SU-DHL-6 (cell line): ENCODE measurements at regions not wholly inside any gene's neighbourhood (a gene's known extent, or its start where the extent isn't known, plus 50 kb on each side); places are given as distances from the start of the nearest gene placed in this dataset.

Source experiments
- H2AFZ ChIP-seq: fragments of 200-600 bp; sonication (generic); 2 replicates; pipeline ENCODE4 v1.6.1; 2014; ENCODE audit warnings: low read depth, mild to moderate bottlenecking, moderate library complexity, mixed read lengths, antibody characterized with exemption, low read length; ENCODE audit not compliant: severe bottlenecking
- H3F3A ChIP-seq: fragments of 200-600 bp; shearing (Covaris generic); 2 replicates; pipeline ENCODE4 v1.6.0; 2016; ENCODE audit warnings: antibody characterized with exemption, mild to moderate bottlenecking; ENCODE audit not compliant: insufficient read depth
- H3K27ac ChIP-seq: fragments of 200-600 bp; sonication (generic); 2 replicates; pipeline ENCODE4 v1.5.1; 2016; ENCODE audit warnings: low read depth, mild to moderate bottlenecking, low read length, moderate library complexity, mixed read lengths
- H3K27me3 ChIP-seq: fragments of 200-600 bp; sonication (generic), shearing (Covaris generic); 2 replicates; pipeline ENCODE4 v1.6.0; 2014; ENCODE audit warnings: mild to moderate bottlenecking, low read length
- H3K36me3 ChIP-seq: fragments of 200-600 bp; sonication (generic); 2 replicates; pipeline ENCODE4 v1.6.1; 2014; ENCODE audit warnings: mild to moderate bottlenecking, low read length, mixed read lengths
- H3K4me2 ChIP-seq: fragments of 300-600, 200-600 bp; shearing (Covaris generic), sonication (generic); 2 replicates; pipeline ENCODE4 v1.6.0; 2014; ENCODE audit warnings: low read length, low read depth, mild to moderate bottlenecking; ENCODE audit not compliant: poor library complexity, severe bottlenecking
- H3K4me3 ChIP-seq: fragments of 200-600 bp; sonication (generic); 2 replicates; pipeline ENCODE4 v1.5.1; 2014; ENCODE audit warnings: antibody characterized with exemption, low read length, mild to moderate bottlenecking, mixed read lengths; ENCODE audit not compliant: insufficient read depth, poor library complexity, severe bottlenecking
- H3K79me2 ChIP-seq: fragments of 200-600 bp; sonication (generic); 2 replicates; pipeline ENCODE4 v1.6.1; 2014; ENCODE audit warnings: mild to moderate bottlenecking, low read length, moderate library complexity; ENCODE audit not compliant: insufficient read depth
- H3K9ac ChIP-seq: fragments of 200-600 bp; sonication (generic); 2 replicates; pipeline ENCODE4 v1.7.0; 2014; ENCODE audit warnings: mild to moderate bottlenecking, low read length
- H3K9me2 ChIP-seq: fragments of 200-600 bp; sonication (generic); replicated peaks from 2 replicates; pipeline ENCODE4 v1.6.1; 2014; ENCODE audit warnings: low read length; ENCODE audit not compliant: insufficient read depth
- H3K9me3 ChIP-seq: fragments of 200-600 bp; sonication (generic); 2 replicates; pipeline ENCODE4 v1.6.1; 2014; ENCODE audit warnings: low read length, mixed read lengths; ENCODE audit not compliant: insufficient read depth
- H4K20me1 ChIP-seq: fragments of 200-600 bp; sonication (generic); 2 replicates; pipeline ENCODE4 v1.6.1; 2014; ENCODE audit warnings: low read depth, mild to moderate bottlenecking, antibody characterized with exemption, low read length, moderate library complexity, mixed read lengths
- EZH2phosphoT487 ChIP-seq: fragments of 200-600 bp; sonication (generic), shearing (Covaris generic); conservative IDR thresholded peaks from 2 replicates; pipeline ENCODE4 v1.6.1; 2018; ENCODE audit warnings: mild to moderate bottlenecking, antibody characterized with exemption, low read length, moderate library complexity, mixed read lengths
- TF ChIP-seq, protein P1 (sequence below): fragments of 200-600 bp; sonication (generic); IDR thresholded peaks from one replicate; pipeline ENCODE4 v1.5.1; 2017; ENCODE audit warnings: antibody characterized with exemption, mild to moderate bottlenecking, low read length, moderate library complexity; ENCODE audit not compliant: insufficient read depth, poor library complexity, severe bottlenecking

DNA sequence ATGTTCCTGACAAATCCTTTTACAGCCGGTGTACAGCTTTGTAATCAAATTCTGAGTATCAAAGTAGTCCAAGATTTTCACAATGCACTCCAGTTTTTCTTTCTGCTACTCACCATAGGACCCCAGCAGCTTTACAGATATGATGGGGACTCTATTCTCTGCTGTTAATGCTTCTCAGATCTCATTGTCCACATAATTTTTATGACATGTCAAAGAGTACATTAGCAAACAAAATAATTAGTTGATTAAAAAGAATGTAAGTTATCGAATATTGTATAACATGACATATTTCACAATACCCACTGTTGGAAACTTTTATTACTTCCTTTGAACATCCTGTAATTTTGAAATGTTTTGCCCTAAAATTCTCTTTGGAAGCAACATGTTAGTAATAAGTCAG, 81.4 kb upstream of the KIAA1217 start:
- no peaks in the 10 kb centered on the region for H3K9me2 ChIP-seq
- H3K9me3 ChIP-seq = no peaks in the 10 kb centered on the region
- H3K4me3 ChIP-seq = no peak overlapping the region
- no peak overlapping the region for H3K27ac ChIP-seq
- TF ChIP-seq, protein P1, sequence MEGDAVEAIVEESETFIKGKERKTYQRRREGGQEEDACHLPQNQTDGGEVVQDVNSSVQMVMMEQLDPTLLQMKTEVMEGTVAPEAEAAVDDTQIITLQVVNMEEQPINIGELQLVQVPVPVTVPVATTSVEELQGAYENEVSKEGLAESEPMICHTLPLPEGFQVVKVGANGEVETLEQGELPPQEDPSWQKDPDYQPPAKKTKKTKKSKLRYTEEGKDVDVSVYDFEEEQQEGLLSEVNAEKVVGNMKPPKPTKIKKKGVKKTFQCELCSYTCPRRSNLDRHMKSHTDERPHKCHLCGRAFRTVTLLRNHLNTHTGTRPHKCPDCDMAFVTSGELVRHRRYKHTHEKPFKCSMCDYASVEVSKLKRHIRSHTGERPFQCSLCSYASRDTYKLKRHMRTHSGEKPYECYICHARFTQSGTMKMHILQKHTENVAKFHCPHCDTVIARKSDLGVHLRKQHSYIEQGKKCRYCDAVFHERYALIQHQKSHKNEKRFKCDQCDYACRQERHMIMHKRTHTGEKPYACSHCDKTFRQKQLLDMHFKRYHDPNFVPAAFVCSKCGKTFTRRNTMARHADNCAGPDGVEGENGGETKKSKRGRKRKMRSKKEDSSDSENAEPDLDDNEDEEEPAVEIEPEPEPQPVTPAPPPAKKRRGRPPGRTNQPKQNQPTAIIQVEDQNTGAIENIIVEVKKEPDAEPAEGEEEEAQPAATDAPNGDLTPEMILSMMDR = no peak
- TF ChIP-seq EZH2phosphoT487 = no peak
- H3K4me2 ChIP-seq = no peak overlapping the region
- no peaks in the 10 kb centered on the region for H3K36me3 ChIP-seq
- H4K20me1 ChIP-seq = no peaks in the 10 kb centered on the region
- no peak overlapping the region for H3K9ac ChIP-seq
- H3K79me2 ChIP-seq = no peaks in the 10 kb centered on the region
- H3F3A ChIP-seq = no peaks in the 10 kb centered on the region
- H2AFZ ChIP-seq = no peak overlapping the region
- H3K27me3 ChIP-seq = no peaks in the 10 kb centered on the region

DNA sequence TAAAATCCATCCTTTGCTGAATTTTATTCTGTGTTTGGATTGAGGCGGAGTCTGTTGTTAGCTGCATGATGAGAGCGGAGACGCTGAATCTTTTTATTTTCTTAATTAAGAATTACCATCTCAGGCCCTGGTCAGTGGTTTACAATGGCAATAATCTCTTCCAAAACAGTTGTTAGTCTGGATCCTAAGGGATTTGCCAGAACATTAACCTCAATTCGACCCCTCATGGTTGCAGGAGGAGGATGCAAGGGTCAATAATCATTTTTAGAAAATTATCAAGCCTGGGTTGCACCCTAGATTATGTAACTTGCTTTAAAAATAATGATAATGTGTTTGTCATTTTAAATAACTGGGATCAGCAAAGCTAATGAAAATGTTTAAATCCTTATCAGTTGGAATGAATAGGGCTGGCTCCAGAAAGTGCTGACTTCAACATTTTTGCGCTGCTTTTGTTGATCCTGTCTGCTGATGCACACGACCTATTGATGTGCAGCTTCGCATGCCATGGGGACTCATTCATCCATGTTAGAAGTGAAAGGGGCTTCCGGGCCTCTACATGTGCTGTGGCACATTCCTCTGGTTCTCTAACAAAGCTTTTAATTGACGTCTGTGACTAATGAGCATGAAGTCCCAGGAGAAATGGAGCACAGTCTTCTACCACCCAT, 80.7 kb upstream of the KIAA1217 start:
- Histone ChIP-seq H3F3A (no peaks in the 10 kb centered on the region), H3K9ac (no peak overlapping the region), H3K9me3 (no peaks in the 10 kb centered on the region), H3K27ac (no peak overlapping the region), H3K79me2 (no peaks in the 10 kb centered on the region), H2AFZ (no peak overlapping the region), H3K36me3 (no peaks in the 10 kb centered on the region), H4K20me1 (no peaks in the 10 kb centered on the region), H3K9me2 (no peaks in the 10 kb centered on the region), H3K4me2 (no peak overlapping the region), H3K27me3 (no peaks in the 10 kb centered on the region), H3K4me3 (no peak overlapping the region)
- TF ChIP-seq, protein P1 = no peak
- no peak for TF ChIP-seq EZH2phosphoT487

DNA sequence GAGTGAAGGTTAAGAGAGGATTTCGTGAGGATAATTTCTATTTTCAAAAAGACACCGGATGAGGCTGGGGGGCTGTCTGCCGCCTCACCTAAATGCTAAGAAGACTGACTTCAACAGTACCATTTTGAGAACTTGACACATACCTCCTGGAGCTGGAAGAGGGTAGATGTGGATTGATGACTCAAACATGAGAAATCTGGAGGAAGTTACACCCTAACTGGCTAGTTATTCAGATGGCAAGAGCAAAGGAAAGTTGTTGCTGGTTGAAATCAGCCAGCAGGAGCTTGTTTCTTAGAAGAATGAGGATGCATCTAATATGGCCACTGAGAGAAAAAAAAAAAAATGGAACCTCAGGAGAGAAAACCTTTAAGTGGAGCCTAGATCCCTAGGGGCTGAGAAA, 76.2 kb upstream of the KIAA1217 start:
- TF ChIP-seq, protein P1 = no peak
- no peak for TF ChIP-seq EZH2phosphoT487
- no peak overlapping the region for H3K27ac ChIP-seq
- no peaks in the 10 kb centered on the region for H3F3A ChIP-seq

More for the DNA sequence above, 76.2 kb upstream of the KIAA1217 start:
- Histone ChIP-seq H3K79me2 (no peaks in the 10 kb centered on the region), H3K9ac (no peak overlapping the region), H2AFZ (no peak overlapping the region), H3K9me2 (no peaks in the 10 kb centered on the region), H3K4me3 (no peak overlapping the region), H3K9me3 (no peaks in the 10 kb centered on the region), H3K4me2 (no peak overlapping the region), H3K36me3 (no peaks in the 10 kb centered on the region), H4K20me1 (no peaks in the 10 kb centered on the region), H3K27me3 (no peaks in the 10 kb centered on the region)
